ENCODE measurements at regions not wholly inside any gene's neighbourhood (a gene's known extent, or its start where the extent isn't known, plus 50 kb on each side); places are given as distances from the start of the nearest gene placed in this dataset.

GRCh38 chr20:61176874-61177273 is 75.2 kb upstream of the CDH4 start:
- TF ChIP-seq, protein P1, sequence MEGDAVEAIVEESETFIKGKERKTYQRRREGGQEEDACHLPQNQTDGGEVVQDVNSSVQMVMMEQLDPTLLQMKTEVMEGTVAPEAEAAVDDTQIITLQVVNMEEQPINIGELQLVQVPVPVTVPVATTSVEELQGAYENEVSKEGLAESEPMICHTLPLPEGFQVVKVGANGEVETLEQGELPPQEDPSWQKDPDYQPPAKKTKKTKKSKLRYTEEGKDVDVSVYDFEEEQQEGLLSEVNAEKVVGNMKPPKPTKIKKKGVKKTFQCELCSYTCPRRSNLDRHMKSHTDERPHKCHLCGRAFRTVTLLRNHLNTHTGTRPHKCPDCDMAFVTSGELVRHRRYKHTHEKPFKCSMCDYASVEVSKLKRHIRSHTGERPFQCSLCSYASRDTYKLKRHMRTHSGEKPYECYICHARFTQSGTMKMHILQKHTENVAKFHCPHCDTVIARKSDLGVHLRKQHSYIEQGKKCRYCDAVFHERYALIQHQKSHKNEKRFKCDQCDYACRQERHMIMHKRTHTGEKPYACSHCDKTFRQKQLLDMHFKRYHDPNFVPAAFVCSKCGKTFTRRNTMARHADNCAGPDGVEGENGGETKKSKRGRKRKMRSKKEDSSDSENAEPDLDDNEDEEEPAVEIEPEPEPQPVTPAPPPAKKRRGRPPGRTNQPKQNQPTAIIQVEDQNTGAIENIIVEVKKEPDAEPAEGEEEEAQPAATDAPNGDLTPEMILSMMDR (IDR thresholded peaks at IDR 0.05; ENCODE audit: control insufficient read depth, extremely low read depth, insufficient read depth) = no peak

DNA sequence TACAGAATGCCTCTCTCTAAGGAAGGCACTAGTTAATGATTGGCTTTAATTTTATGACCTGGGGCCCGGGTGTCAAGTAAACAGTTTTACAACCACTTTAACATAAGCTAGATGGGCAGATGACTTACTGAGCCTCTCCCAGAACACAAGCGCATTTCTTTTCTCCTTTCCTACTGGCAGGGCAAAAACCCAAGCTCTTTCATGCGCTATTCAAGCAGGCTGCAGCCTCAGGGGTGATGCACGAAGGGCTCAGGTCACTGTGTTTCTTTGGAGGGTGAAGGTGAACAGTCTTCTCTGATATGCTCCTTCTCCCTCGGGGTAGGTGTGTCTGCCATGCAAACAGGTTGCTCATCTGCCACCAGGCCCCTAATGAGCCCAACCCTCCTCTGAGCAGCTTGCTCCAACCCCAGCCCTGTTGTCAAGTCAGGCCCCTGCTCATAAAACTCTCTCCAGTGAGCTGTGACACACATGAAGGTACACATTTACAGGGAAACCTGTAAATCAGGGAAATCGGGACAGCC is 73.5 kb upstream of the CDH4 start:
- no peak for DNase-seq (ENCODE audit: low read depth)
- TF ChIP-seq, protein P1 (IDR thresholded peaks at IDR 0.05; ENCODE audit: control insufficient read depth, extremely low read depth, insufficient read depth) = no peak
- H3K4me3 ChIP-seq (ENCODE audit: low read depth, low read length) = no peak overlapping the region

More at GRCh38 chr20:61176874-61177273, 75.2 kb upstream of the CDH4 start:
- H3K4me3 ChIP-seq (ENCODE audit: low read depth, low read length) = no peak overlapping the region
- no peak for DNase-seq (ENCODE audit: low read depth)

DNA sequence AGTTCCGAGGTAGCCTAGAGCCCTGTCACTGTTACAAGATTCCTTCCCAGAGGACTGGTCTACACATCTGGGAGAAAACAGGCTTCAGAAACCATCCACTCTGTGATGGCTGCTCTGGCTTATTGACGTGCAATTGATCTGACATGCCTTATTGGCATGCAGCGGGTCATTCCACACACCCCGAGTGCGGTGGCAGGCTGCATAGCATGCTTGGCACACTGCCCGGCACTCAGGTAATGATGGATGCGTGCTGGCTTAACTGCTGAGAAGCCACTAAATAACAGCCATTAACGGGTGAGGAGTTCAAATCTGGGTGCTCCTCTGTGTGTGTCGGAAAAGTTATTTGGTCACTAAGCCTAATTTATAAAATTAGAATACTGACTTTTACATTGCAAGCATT is 67.9 kb upstream of the CDH4 start:
- DNase-seq (ENCODE audit: low read depth) = no peak
- TF ChIP-seq, protein P1 (IDR thresholded peaks at IDR 0.05; ENCODE audit: control insufficient read depth, extremely low read depth, insufficient read depth) = no peak
- no peak overlapping the region for H3K4me3 ChIP-seq (ENCODE audit: low read depth, low read length)

- no peak for DNase-seq (ENCODE audit: low read depth)
- no peak overlapping the region for H3K4me3 ChIP-seq (ENCODE audit: low read depth, low read length)
- TF ChIP-seq, protein P1 (IDR thresholded peaks at IDR 0.05; ENCODE audit: control insufficient read depth, extremely low read depth, insufficient read depth) = no peak
Measured at GRCh38 chr20:61185181-61185580, 66.9 kb upstream of the CDH4 start.

DNA sequence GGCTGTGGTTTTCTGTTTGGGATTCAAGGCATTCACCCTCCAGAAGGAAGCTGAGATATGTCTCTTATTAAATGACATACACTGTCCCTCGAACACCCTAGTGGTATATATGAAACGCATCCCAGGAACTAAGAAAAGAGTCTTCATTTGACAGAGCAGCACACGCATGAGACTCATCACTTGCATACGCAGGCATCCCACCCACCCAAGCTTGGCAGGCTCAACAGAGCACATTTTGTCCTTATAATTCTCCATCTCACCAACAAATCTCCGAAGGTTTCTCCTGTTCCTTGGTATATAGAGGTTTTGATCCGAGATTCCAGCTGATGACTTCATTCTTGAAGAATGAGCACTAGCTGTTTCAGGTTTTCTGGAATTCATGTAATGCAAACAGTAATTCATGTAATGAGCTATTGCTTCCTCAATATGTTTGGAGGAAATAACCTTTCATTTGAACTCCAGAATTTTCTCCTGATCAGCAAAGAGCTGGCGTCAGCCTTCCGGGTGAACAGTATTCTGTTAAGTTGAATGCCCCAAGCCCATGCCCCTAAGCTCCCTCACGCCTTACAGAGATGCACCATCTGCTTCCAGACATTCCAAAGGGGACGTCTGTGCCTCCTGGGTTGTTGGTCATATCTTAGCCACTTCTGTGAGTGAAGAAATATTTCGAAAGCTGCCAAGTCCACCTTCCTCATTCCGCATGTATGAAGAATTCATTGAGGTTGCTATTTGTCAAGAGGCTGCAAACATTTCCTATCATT is 66.0 kb upstream of the CDH4 start:
- TF ChIP-seq, protein P1 (IDR thresholded peaks at IDR 0.05; ENCODE audit: control insufficient read depth, extremely low read depth, insufficient read depth) = no peak
- no peak overlapping the region for H3K4me3 ChIP-seq (ENCODE audit: low read depth, low read length)
- no peak for DNase-seq (ENCODE audit: low read depth)

- no peak for DNase-seq (ENCODE audit: low read depth)
- TF ChIP-seq, protein P1 (IDR thresholded peaks at IDR 0.05; ENCODE audit: control insufficient read depth, extremely low read depth, insufficient read depth) = no peak
- H3K4me3 ChIP-seq (ENCODE audit: low read depth, low read length) = no peak overlapping the region
Measured at GRCh38 chr20:61186771-61187472, 65.1 kb upstream of the CDH4 start.
